ENCODE measurements at regions not wholly inside any gene's neighbourhood (a gene's known extent, or its start where the extent isn't known, plus 50 kb on each side); places are given as distances from the start of the nearest gene placed in this dataset.

DNA sequence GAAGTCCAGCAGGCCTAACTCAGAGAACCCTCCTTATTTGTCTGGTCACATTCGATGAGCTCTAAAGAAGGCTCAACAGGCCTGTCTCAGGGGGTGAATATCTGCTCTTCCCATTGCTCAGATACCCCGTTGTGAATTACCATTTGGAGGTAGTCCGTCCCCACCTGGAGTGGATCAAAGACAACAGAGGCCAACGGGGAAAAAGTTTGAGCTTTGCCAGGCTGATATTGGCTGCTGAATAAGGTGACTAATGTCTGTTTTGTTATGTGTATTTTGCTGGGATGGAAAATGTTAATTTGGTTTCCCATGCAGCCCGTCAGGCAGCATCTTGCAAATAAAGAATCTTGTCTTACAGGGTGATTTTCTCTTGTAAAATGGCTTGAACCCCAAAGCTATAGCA is 69.2 kb upstream of the EPS8L3 start:
- 75 to 77% methylated on average over 5 of the region's 5 CpGs for WGBS, 2 donors

DNA sequence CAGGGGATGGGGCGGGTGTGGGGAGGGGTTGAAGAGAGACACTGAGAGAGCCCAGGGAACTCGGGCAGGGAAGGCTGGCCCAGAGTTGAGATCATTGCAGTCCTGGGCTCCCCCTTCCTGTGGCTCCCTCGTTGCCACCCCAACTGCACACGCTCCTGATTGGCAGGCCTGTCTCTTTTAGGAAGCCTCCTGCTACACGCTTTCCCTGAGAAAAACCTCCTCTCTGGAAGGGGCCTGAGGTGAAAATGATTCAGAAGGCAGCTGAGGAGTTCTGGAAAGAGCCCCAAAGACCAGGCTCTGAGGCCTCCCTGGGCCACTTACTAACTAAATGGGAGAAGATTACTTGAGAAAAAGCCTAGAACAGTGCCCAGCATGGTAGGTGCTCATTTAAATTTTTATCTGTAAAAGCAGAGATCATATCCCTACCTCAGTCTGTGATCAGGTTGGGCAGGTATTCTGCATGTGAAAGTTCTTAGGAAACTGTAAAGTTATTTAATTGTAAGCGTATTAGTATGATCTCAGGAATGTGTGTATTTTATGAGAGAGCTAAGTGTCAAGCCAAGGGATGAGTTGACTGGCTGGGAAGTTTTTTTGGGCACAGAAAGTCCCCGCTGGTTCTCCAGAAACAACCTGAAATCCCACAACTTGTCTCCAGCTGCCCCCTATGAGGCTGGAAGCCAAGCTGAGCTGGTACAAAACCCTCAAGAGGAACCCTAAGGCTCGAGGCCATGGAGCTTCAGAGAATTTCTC is 65.2 kb upstream of the EPS8L3 start:
- TF ChIP-seq, protein P1, sequence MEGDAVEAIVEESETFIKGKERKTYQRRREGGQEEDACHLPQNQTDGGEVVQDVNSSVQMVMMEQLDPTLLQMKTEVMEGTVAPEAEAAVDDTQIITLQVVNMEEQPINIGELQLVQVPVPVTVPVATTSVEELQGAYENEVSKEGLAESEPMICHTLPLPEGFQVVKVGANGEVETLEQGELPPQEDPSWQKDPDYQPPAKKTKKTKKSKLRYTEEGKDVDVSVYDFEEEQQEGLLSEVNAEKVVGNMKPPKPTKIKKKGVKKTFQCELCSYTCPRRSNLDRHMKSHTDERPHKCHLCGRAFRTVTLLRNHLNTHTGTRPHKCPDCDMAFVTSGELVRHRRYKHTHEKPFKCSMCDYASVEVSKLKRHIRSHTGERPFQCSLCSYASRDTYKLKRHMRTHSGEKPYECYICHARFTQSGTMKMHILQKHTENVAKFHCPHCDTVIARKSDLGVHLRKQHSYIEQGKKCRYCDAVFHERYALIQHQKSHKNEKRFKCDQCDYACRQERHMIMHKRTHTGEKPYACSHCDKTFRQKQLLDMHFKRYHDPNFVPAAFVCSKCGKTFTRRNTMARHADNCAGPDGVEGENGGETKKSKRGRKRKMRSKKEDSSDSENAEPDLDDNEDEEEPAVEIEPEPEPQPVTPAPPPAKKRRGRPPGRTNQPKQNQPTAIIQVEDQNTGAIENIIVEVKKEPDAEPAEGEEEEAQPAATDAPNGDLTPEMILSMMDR (IDR thresholded peaks at IDR 0.05) = no peak
- TF ChIP-seq POLR2A (IDR thresholded peaks at IDR 0.05) (no peak), EP300 (IDR thresholded peaks at IDR 0.05) (no peak), POLR2AphosphoS5 (IDR thresholded peaks at IDR 0.05) (no peak)
- WGBS, 2 donors = 85 to 87% methylated on average over 7 to 8 of the region's 8 CpGs
- Histone ChIP-seq H3K4me3 (no peak overlapping the region), H3K27me3 (no peaks in the 10 kb centered on the region), H3K36me3 (no peaks in the 10 kb centered on the region), H3K4me1 (peaks cover 14 to 29% (median 22%) of the 10 kb centered on the region in 4 donors), H3K9me3 (peaks cover 0 to 6% (median 0%) of the 10 kb centered on the region in 4 donors), H3K27ac (no peak overlapping the region)
- no peak for DNase-seq
- no peak for ATAC-seq (ENCODE audit: low FRiP score in 2 of 2)

More for the DNA sequence above, 69.2 kb upstream of the EPS8L3 start:
- DNase-seq = no peak
- Histone ChIP-seq H3K4me1 (no peaks in the 10 kb centered on the region), H3K27me3 (no peaks in the 10 kb centered on the region), H3K4me3 (no peak overlapping the region), H3K9me3 (peaks cover 0 to 6% (median 0%) of the 10 kb centered on the region in 4 donors), H3K36me3 (no peaks in the 10 kb centered on the region), H3K27ac (no peak overlapping the region)
- no peak for ATAC-seq (ENCODE audit: low FRiP score in 2 of 2)
- TF ChIP-seq POLR2AphosphoS5 (IDR thresholded peaks at IDR 0.05) (no peak), EP300 (IDR thresholded peaks at IDR 0.05) (no peak), POLR2A (IDR thresholded peaks at IDR 0.05) (no peak)
- TF ChIP-seq, protein P1 (IDR thresholded peaks at IDR 0.05) = no peak

DNA sequence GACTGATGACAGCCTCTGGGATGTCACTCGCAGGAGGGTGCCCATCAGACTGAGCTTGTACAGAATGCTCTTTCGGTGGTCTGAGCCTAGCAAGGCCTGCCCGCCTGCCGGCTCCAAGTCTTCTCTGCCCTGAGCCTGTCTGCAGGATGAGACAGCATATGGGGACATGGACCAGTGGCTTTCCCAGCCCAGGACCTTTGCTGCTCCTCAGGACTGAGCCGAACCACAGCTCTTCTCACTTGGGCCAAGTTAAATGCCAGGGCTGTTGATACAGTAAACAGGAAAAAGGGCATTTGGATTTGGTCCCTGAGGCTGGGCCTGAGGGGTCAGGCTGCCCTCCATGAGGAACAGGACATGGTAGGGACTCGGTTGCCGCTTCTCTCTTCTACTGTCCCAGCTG is 64.3 kb upstream of the EPS8L3 start:
- H3K27ac ChIP-seq = no peak overlapping the region
- no peak overlapping the region for H3K4me3 ChIP-seq
- H3K36me3 ChIP-seq = no peaks in the 10 kb centered on the region
- no peak for ATAC-seq (ENCODE audit: low FRiP score in 2 of 2)
- no peak for DNase-seq
- WGBS, 2 donors = 88 to 94% methylated on average over 7 of the region's 7 CpGs
- H3K27me3 ChIP-seq = no peaks in the 10 kb centered on the region
- TF ChIP-seq, protein P1 (IDR thresholded peaks at IDR 0.05) = no peak
- TF ChIP-seq POLR2A (IDR thresholded peaks at IDR 0.05) (no peak), POLR2AphosphoS5 (IDR thresholded peaks at IDR 0.05) (no peak), EP300 (IDR thresholded peaks at IDR 0.05) (no peak)
- H3K4me1 ChIP-seq = peaks cover 24 to 37% (median 28%) of the 10 kb centered on the region in 4 donors
- peaks cover 0 to 6% (median 0%) of the 10 kb centered on the region in 4 donors for H3K9me3 ChIP-seq

DNA sequence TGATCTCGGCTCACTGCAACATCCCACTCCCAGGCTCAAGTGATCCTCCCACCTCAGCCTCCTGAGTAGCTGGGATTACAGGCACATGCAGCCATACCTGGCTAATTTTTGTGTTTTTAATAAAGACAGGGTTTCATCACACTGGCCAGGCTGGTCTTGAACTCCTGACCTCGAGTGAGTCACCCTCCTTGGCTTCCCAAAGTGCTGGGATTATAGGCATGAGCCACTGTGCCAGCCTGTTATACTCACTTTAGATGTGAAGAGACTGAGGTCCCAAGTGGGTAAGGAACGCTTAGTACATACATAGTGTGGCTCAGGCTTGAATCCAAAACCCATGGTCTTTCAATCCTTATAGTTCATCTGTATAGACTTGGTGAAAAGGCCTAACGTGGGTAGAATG is 63.7 kb upstream of the EPS8L3 start:
- Histone ChIP-seq H3K36me3 (no peaks in the 10 kb centered on the region), H3K4me3 (no peak overlapping the region), H3K27ac (no peak overlapping the region), H3K27me3 (no peaks in the 10 kb centered on the region), H3K9me3 (peaks cover 0 to 5% (median 0%) of the 10 kb centered on the region in 4 donors), H3K4me1 (peaks cover 29 to 41% (median 33%) of the 10 kb centered on the region in 4 donors)
- ATAC-seq (ENCODE audit: low FRiP score in 2 of 2) = no peak
- WGBS, 2 donors = 73 to 90% methylated on average over 4 of the region's 4 CpGs
- DNase-seq = no peak
- no peak for TF ChIP-seq POLR2A (IDR thresholded peaks at IDR 0.05)

DNA sequence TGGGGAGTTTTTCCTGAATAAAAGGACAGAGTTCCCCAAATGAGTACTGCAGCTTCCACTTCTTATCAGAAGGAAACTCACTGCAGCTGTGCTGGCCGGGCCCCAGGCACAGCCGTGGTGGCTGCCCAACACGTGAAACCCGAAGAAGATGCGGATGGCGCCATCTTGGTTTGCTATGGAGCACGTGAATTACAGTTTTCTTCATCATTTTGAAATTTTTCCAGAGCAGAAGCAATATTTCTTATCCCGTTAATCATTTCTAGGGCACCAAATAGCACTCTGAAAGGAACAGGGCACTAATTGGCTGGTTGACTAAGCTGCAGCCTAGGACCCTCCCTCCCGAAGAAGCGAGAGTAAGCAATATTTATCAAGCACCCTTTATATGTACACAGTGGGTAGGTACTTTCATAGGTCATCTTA is 63.2 kb upstream of the EPS8L3 start:
- Histone ChIP-seq H3K9me3 (no peaks in the 10 kb centered on the region), H3K4me1 (peaks cover 34 to 46% (median 39%) of the 10 kb centered on the region in 4 donors), H3K27me3 (no peaks in the 10 kb centered on the region), H3K36me3 (no peaks in the 10 kb centered on the region), H3K27ac (peak overlapping the region in 2 of 4 donors; percentile 56 to 68), H3K4me3 (no peak overlapping the region)
- no peak for TF ChIP-seq EP300 (IDR thresholded peaks at IDR 0.05)
- no peak for TF ChIP-seq POLR2A (IDR thresholded peaks at IDR 0.05)
- 69 to 70% methylated on average over 10 of the region's 10 CpGs for WGBS, 2 donors
- DNase-seq (peak in 1 of 2 donors; percentile 77), ATAC-seq (ENCODE audit: low FRiP score in 2 of 2) (no peak)

DNA sequence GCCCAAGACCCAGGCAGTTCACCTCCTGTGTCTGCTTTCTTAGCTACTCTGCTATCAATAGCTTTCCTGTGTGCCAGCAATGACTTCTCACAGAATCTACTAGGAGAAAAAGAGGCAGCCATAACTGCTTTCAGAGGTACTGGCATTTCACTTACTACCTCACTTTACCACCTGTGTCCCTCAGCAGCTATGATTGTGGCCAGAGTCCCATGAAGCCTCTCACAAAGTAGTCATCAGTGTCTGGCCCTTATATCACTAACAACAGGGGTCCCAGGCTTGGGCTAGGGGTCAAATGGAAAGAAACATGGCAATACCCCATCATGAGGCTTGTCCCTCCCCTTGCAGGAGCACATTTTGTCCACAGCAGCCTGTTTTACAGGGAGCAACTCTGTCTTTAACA is 62.7 kb upstream of the EPS8L3 start:
- H3K27me3 ChIP-seq = no peaks in the 10 kb centered on the region
- peak overlapping the region; percentile 17 to 68 (median 40) for H3K27ac ChIP-seq
- no peak for TF ChIP-seq EP300 (IDR thresholded peaks at IDR 0.05)
- TF ChIP-seq POLR2AphosphoS5 (IDR thresholded peaks at IDR 0.05) = peak in 1 of 2 donors; percentile 35
- H3K9me3 ChIP-seq = no peaks in the 10 kb centered on the region
- no peak for ATAC-seq (ENCODE audit: low FRiP score in 2 of 2)
- no peak for DNase-seq
- H3K4me3 ChIP-seq = no peak overlapping the region
- peaks cover 39 to 50% (median 44%) of the 10 kb centered on the region in 4 donors for H3K4me1 ChIP-seq
- H3K36me3 ChIP-seq = no peaks in the 10 kb centered on the region

Measured in upper lobe of left lung (tissue), 6 donors.